ENCODE measurements at regions not wholly inside any gene's neighbourhood (a gene's known extent, or its start where the extent isn't known, plus 50 kb on each side); places are given as distances from the start of the nearest gene placed in this dataset.
"Not testable (repeated sequence)": the region's sequence is repeated elsewhere in the genome, so short reads cannot be mapped to it uniquely, and the experiment has no call there.

- no peak for ATAC-seq
- Histone ChIP-seq H3K9me3 (no peaks in the 10 kb centered on the region), H3K27me3 (no peaks in the 10 kb centered on the region), H3K4me3 (no peak overlapping the region), H3K4me1 (no peaks in the 10 kb centered on the region), H3K27ac (no peak overlapping the region), H3K36me3 (no peaks in the 10 kb centered on the region)
- intact Hi-C loops (cut with DNase I), result loop anchor here in 1 of 2 donors (10.0 kb wide), 1 partner anchor 62 kb away; no protein-coding TSS in a partner anchor
- WGBS (ENCODE audit: insufficient coverage, low coverage, low lambda C conversion rate, missing lambda C conversion rate), result 62% methylated on average over 4 of the region's 4 CpGs
- no peak for DNase-seq
- TF ChIP-seq POLR2A (IDR thresholded peaks at IDR 0.05) (no peak), CTCF (IDR thresholded peaks at IDR 0.05) (no peak)
These were observed 109.9 kb upstream of the SLC1A3 start for GRCh38 chr5:36496471-36496870.

- 47% methylated on average over 6 of the region's 6 CpGs for WGBS (ENCODE audit: insufficient coverage, low coverage, low lambda C conversion rate, missing lambda C conversion rate)
These were observed 103.8 kb upstream of the SLC1A3 start for GRCh38 chr5:36502608-36503007.

GRCh38 chr5:36505021-36505420, 101.4 kb upstream of the SLC1A3 start:
- no peaks in the 10 kb centered on the region for H3K4me1 ChIP-seq
- no peak for ATAC-seq
- H3K9me3 ChIP-seq, result no peaks in the 10 kb centered on the region
- no peaks in the 10 kb centered on the region for H3K27me3 ChIP-seq
- no peak for DNase-seq
- TF ChIP-seq POLR2A (IDR thresholded peaks at IDR 0.05) (no peak), CTCF (IDR thresholded peaks at IDR 0.05) (no peak)
- H3K27ac ChIP-seq, result no peak overlapping the region
- no peak overlapping the region for H3K4me3 ChIP-seq
- H3K36me3 ChIP-seq, result no peaks in the 10 kb centered on the region
- intact Hi-C loops (cut with DNase I), result loop anchor here in 1 of 2 donors (5.0 kb wide), 1 partner anchor 88 kb away; no protein-coding TSS in a partner anchor

More at GRCh38 chr5:36502608-36503007, 103.8 kb upstream of the SLC1A3 start:
- no peak for TF ChIP-seq POLR2A (IDR thresholded peaks at IDR 0.05)
- TF ChIP-seq CTCF (IDR thresholded peaks at IDR 0.05), result no peak
- no peak for DNase-seq
- ATAC-seq, result peak; percentile 23 to 77 (median 46)
- intact Hi-C loops (cut with DNase I), result no loop called here
- Histone ChIP-seq H3K4me1 (no peaks in the 10 kb centered on the region), H3K27ac (no peak overlapping the region), H3K36me3 (no peaks in the 10 kb centered on the region), H3K9me3 (no peaks in the 10 kb centered on the region), H3K4me3 (no peak overlapping the region), H3K27me3 (no peaks in the 10 kb centered on the region)

DNA sequence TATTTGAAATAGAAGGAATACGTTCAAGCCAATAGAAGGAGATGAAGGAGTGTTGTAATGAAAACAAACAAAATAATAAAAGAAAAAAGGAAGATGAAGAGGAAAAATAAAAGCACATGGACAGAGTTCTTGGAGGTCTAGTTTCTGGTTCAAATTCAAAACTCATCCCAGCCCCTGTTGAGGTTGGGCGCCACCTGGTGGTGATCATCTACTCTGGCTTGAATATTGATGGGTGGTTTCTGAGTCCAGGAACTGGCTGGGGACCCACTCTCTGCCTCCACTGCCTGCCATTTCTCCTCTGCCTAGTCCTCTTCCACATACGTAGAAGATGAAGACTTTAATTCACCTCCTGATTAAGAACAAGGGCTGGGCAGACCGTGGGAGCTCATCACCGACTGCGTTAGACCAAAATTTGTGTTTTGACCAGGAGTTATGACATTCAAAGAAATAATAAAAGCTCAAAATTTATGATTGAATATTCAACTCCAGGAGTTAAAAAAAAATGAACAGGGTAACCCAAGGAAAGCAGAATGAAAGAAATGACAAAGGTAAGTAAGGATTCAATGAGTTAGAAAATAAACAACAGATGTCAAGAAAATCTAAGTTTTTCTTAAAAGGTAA, 99.0 kb upstream of the SLC1A3 start:
- 33% methylated on average over 6 of the region's 6 CpGs for WGBS (ENCODE audit: insufficient coverage, low coverage, low lambda C conversion rate, missing lambda C conversion rate)
- TF ChIP-seq POLR2A (IDR thresholded peaks at IDR 0.05) (no peak), CTCF (IDR thresholded peaks at IDR 0.05) (peak; percentile 77 to 91 (median 88))
- H3K27me3 ChIP-seq, result no peaks in the 10 kb centered on the region
- H3K27ac ChIP-seq, result no peak overlapping the region
- DNase-seq (peak; percentile 63 to 81 (median 80)), ATAC-seq (peak; percentile 92 to 94 (median 94))
- H3K9me3 ChIP-seq, result no peaks in the 10 kb centered on the region
- no peak overlapping the region for H3K4me3 ChIP-seq
- no peaks in the 10 kb centered on the region for H3K4me1 ChIP-seq
- intact Hi-C loops (cut with DNase I), result loop anchor here in 1 of 2 donors (5.0 kb wide), 1 partner anchor 90 kb away; no protein-coding TSS in a partner anchor
- H3K36me3 ChIP-seq, result no peaks in the 10 kb centered on the region

- H3K36me3 ChIP-seq, H3K4me1 ChIP-seq, ATAC-seq, H3K9me3 ChIP-seq, DNase-seq, H3K4me3 ChIP-seq, H3K27ac ChIP-seq, H3K27me3 ChIP-seq: not testable (repeated sequence)
- WGBS (ENCODE audit: insufficient coverage, low coverage, low lambda C conversion rate, missing lambda C conversion rate), result 31% methylated on average over 5 of the region's 5 CpGs
- intact Hi-C loops (cut with DNase I), result loop anchor here in 1 of 2 donors (5.0 kb wide), 1 partner anchor 91 kb away; no protein-coding TSS in a partner anchor
These were observed 98.1 kb upstream of the SLC1A3 start for GRCh38 chr5:36508331-36508730.

GRCh38 chr5:36513647-36514046, 92.8 kb upstream of the SLC1A3 start:
- intact Hi-C loops (cut with DNase I); ATAC-seq; H3K27me3 ChIP-seq; DNase-seq; H3K4me3 ChIP-seq; H3K4me1 ChIP-seq; H3K36me3 ChIP-seq; H3K9me3 ChIP-seq; H3K27ac ChIP-seq: not testable (repeated sequence)
- 61% methylated on average over 3 of the region's 3 CpGs for WGBS (ENCODE audit: insufficient coverage, low coverage, low lambda C conversion rate, missing lambda C conversion rate)
